GM19239 (cell line): ENCODE measurements at regions not wholly inside any gene's neighbourhood (a gene's known extent, or its start where the extent isn't known, plus 50 kb on each side); places are given as distances from the start of the nearest gene placed in this dataset.
"Not testable (repeated sequence)": the region's sequence is repeated elsewhere in the genome, so short reads cannot be mapped to it uniquely, and the experiment has no call there.

Source experiments
- DNase-seq: peaks from one replicate; pipeline ENCODE4 v3.0.0; 2011; ENCODE audit warnings: low spot score; ENCODE audit not compliant: insufficient read length
- FAIRE-seq: peaks from 2 replicates; lab custom pipeline; 2011; peaks lifted over from hg19 to GRCh38; lab: Jason Lieb, UNC

GRCh38 chr18:57956491-57956890 lies 87.5 kb upstream of the NEDD4L start:
- DNase-seq (no peak), FAIRE-seq (no peak)

- DNase-seq: no peak
- FAIRE-seq: no peak
These were observed 89.1 kb upstream of the NEDD4L start for GRCh38 chr18:57954935-57955334.

- no peak for FAIRE-seq
These were observed 90.1 kb upstream of the NEDD4L start for GRCh38 chr18:57953883-57954282.

GRCh38 chr18:57951999-57952774 lies 91.8 kb upstream of the NEDD4L start:
- FAIRE-seq (no peak), DNase-seq (no peak)

More at GRCh38 chr18:57953883-57954282, 90.1 kb upstream of the NEDD4L start:
- DNase-seq: no peak

- FAIRE-seq (no peak), DNase-seq (no peak)
These were observed 92.8 kb upstream of the NEDD4L start for GRCh38 chr18:57951117-57951796.

- DNase-seq: no peak
- FAIRE-seq: no peak
These were observed 93.5 kb upstream of the NEDD4L start for GRCh38 chr18:57950542-57950941.

GRCh38 chr18:57949335-57949734 lies 94.7 kb upstream of the NEDD4L start:
- FAIRE-seq, DNase-seq: not testable (repeated sequence)

- FAIRE-seq: no peak
These were observed 96.9 kb upstream of the NEDD4L start for GRCh38 chr18:57947117-57947516.

GRCh38 chr18:57943723-57944122 lies 100.3 kb upstream of the NEDD4L start:
- no peak for FAIRE-seq

More at GRCh38 chr18:57947117-57947516, 96.9 kb upstream of the NEDD4L start:
- no peak for DNase-seq

GRCh38 chr18:57942493-57942892 lies 101.5 kb upstream of the NEDD4L start:
- FAIRE-seq (no peak), DNase-seq (no peak)

More at GRCh38 chr18:57943723-57944122, 100.3 kb upstream of the NEDD4L start:
- no peak for DNase-seq

- DNase-seq: no peak
- FAIRE-seq: no peak
These were observed 102.1 kb upstream of the NEDD4L start for GRCh38 chr18:57941841-57942489.

- DNase-seq: no peak
- no peak for FAIRE-seq
These were observed 103.8 kb upstream of the NEDD4L start for GRCh38 chr18:57940166-57940660.

- FAIRE-seq, DNase-seq: not testable (repeated sequence)
These were observed 109.7 kb upstream of the NEDD4L start for GRCh38 chr18:57934375-57934774.

GRCh38 chr18:57931038-57931437 lies 113.0 kb upstream of the NEDD4L start:
- peak; percentile 87 for FAIRE-seq
- no peak for DNase-seq

- DNase-seq: no peak
- no peak for FAIRE-seq
These were observed 113.5 kb upstream of the NEDD4L start for GRCh38 chr18:57930476-57930875.

- no peak for FAIRE-seq
- DNase-seq: no peak
These were observed 114.1 kb upstream of the NEDD4L start for GRCh38 chr18:57929922-57930321.

GRCh38 chr18:57928466-57928865 lies 115.6 kb upstream of the NEDD4L start:
- FAIRE-seq: no peak
- no peak for DNase-seq

GRCh38 chr18:57927511-57927910 lies 116.5 kb upstream of the NEDD4L start:
- FAIRE-seq (no peak), DNase-seq (no peak)

- no peak for DNase-seq
- no peak for FAIRE-seq
These were observed 118.3 kb upstream of the NEDD4L start for GRCh38 chr18:57925706-57926105.

- no peak for FAIRE-seq
- DNase-seq: no peak
These were observed 120.4 kb upstream of the NEDD4L start for GRCh38 chr18:57923611-57924010.

- DNase-seq (no peak), FAIRE-seq (no peak)
These were observed 119.8 kb upstream of the ATP8B1 start for GRCh38 chr18:57922885-57923284.
